GM21576 (cell line): ENCODE measurements at regions not wholly inside any gene's neighbourhood (a gene's known extent, or its start where the extent isn't known, plus 50 kb on each side); places are given as distances from the start of the nearest gene placed in this dataset.

Experiments used
- ATAC-seq: cut with Tn5 transposase; IDR thresholded peaks from one replicate; pipeline ENCODE4 v1.9.1; 2021; ENCODE audit warnings: mild to moderate bottlenecking, moderate library complexity; ENCODE audit not compliant: unreplicated experiment

- no peak for ATAC-seq
These were observed 219.8 kb upstream of the MAP3K1 start for GRCh38 chr5:56595566-56595965.

- ATAC-seq = no peak
These were observed 220.6 kb upstream of the MAP3K1 start for GRCh38 chr5:56594792-56595191.

GRCh38 chr5:56591081-56591480 is 224.3 kb upstream of the MAP3K1 start:
- no peak for ATAC-seq

- no peak for ATAC-seq
These were observed 225.9 kb upstream of the MAP3K1 start for GRCh38 chr5:56589481-56589860.

- peak; percentile 99 for ATAC-seq
These were observed 226.5 kb upstream of the MAP3K1 start for GRCh38 chr5:56588636-56589480.

GRCh38 chr5:56588131-56588487 is 227.2 kb upstream of the MAP3K1 start:
- ATAC-seq = no peak

GRCh38 chr5:56587381-56588130 is 227.8 kb upstream of the MAP3K1 start:
- ATAC-seq = no peak

- ATAC-seq = no peak
These were observed 229.2 kb upstream of the MAP3K1 start for GRCh38 chr5:56585999-56586691.

- no peak for ATAC-seq
These were observed 229.9 kb upstream of the MAP3K1 start for GRCh38 chr5:56585461-56585860.

- ATAC-seq = no peak
These were observed 233.9 kb upstream of the MAP3K1 start for GRCh38 chr5:56581426-56581825.

GRCh38 chr5:56580864-56581263 is 234.5 kb upstream of the MAP3K1 start:
- no peak for ATAC-seq

- no peak for ATAC-seq
These were observed 239.5 kb upstream of the MAP3K1 start for GRCh38 chr5:56575821-56576220.

- ATAC-seq = no peak
These were observed 240.6 kb upstream of the MAP3K1 start for GRCh38 chr5:56574778-56575177.

GRCh38 chr5:56569566-56569965 is 245.8 kb upstream of the MAP3K1 start:
- ATAC-seq = no peak

GRCh38 chr5:56569076-56569475 is 246.3 kb upstream of the MAP3K1 start:
- no peak for ATAC-seq

GRCh38 chr5:56567278-56567677 is 248.1 kb upstream of the MAP3K1 start:
- ATAC-seq = no peak

- no peak for ATAC-seq
These were observed 248.7 kb upstream of the MAP3K1 start for GRCh38 chr5:56566374-56567249.

GRCh38 chr5:56565644-56566043 is 249.7 kb upstream of the MAP3K1 start:
- peak; percentile 82 for ATAC-seq

- no peak for ATAC-seq
These were observed 250.1 kb upstream of the MAP3K1 start for GRCh38 chr5:56565283-56565615.

GRCh38 chr5:56564541-56565282 is 250.6 kb upstream of the MAP3K1 start:
- no peak for ATAC-seq
